ENCODE measurements at regions not wholly inside any gene's neighbourhood (a gene's known extent, or its start where the extent isn't known, plus 50 kb on each side); places are given as distances from the start of the nearest gene placed in this dataset.

DNA sequence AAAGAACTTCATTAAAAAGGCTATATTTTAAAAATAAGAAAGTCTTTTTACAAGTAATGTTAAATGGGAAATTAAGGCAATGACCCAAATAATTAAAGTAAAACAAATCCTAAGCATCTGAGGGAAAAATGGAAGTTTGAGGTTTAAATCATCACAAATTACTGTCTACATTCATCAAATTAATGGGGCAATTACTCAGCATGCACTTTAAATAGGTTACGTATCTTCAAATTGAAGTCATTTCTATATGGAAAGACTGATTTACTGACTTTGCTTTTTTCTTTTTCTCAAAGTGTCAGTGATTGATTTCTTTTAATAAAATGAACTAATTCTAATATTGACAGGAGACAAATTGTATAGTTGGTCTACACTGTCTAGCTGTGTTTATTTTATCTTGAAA lies 1452.3 kb downstream of the NCAM2 start:
- in situ Hi-C loops (cut with HindIII; ENCODE audit: low sequenced_read_pairs): no loop called here
- DNase-seq (ENCODE audit: low read depth): no peak
- no peak overlapping the region for H3K4me3 ChIP-seq (ENCODE audit: low read depth, low read length)
- TF ChIP-seq CTCF (IDR thresholded peaks at IDR 0.05; ENCODE audit: low read depth, low read length, missing control alignments): no peak

- no peak for DNase-seq (ENCODE audit: low read depth)
- no peak for TF ChIP-seq CTCF (IDR thresholded peaks at IDR 0.05; ENCODE audit: low read depth, low read length, missing control alignments)
- H3K4me3 ChIP-seq (ENCODE audit: low read depth, low read length): no peak overlapping the region
- in situ Hi-C loops (cut with HindIII; ENCODE audit: low sequenced_read_pairs): no loop called here
Measured at GRCh38 chr21:22456241-22456640, 1458.0 kb downstream of the NCAM2 start.

DNA sequence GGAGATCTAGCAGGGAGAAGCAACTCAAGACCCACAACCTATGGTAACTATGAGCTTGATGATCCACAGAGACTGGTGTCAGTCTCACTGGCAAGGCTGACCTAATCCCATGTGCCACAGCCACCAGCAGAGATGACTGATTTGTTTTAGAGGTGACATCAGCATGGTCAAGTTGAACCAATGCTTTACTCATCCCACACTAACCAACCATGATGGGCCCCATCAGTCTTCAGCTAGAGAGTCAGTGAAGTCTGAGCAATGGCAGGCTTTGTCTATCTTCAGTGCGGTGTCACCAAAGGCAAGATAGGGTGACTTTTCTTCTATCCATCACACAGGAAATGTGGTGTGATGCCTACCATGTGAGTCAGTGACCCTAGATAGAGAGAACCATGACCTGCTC lies 1470.7 kb downstream of the NCAM2 start:
- H3K4me3 ChIP-seq (ENCODE audit: low read depth, low read length): no peak overlapping the region
- in situ Hi-C loops (cut with HindIII; ENCODE audit: low sequenced_read_pairs): no loop called here
- no peak for DNase-seq (ENCODE audit: low read depth)
- no peak for TF ChIP-seq CTCF (IDR thresholded peaks at IDR 0.05; ENCODE audit: low read depth, low read length, missing control alignments)

- no peak for DNase-seq (ENCODE audit: low read depth)
- no peak overlapping the region for H3K4me3 ChIP-seq (ENCODE audit: low read depth, low read length)
- in situ Hi-C loops (cut with HindIII; ENCODE audit: low sequenced_read_pairs): no loop called here
- TF ChIP-seq CTCF (IDR thresholded peaks at IDR 0.05; ENCODE audit: low read depth, low read length, missing control alignments): no peak
Measured at GRCh38 chr21:22474403-22474802, 1476.2 kb downstream of the NCAM2 start.

DNA sequence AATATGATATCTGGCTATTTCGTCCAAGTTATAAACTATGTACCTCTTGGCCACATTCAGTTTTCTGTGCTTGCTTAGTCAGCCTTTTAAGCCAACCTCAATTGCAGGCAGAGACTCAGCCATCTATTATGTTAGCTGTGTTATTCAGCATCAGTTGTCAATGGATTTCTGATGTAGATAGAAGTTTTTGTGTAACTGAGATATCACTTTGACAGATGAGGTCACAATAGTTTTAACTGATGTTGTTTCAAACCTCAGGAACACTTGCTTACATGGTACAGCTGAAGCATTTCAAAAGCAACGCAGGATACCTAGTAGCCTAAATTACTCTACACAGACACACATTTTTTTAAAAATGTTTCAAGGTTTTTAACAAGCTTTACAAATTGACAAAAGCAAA lies 1478.0 kb downstream of the NCAM2 start:
- no peak for TF ChIP-seq CTCF (IDR thresholded peaks at IDR 0.05; ENCODE audit: low read depth, low read length, missing control alignments)
- in situ Hi-C loops (cut with HindIII; ENCODE audit: low sequenced_read_pairs): no loop called here
- H3K4me3 ChIP-seq (ENCODE audit: low read depth, low read length): no peak overlapping the region
- DNase-seq (ENCODE audit: low read depth): no peak

DNA sequence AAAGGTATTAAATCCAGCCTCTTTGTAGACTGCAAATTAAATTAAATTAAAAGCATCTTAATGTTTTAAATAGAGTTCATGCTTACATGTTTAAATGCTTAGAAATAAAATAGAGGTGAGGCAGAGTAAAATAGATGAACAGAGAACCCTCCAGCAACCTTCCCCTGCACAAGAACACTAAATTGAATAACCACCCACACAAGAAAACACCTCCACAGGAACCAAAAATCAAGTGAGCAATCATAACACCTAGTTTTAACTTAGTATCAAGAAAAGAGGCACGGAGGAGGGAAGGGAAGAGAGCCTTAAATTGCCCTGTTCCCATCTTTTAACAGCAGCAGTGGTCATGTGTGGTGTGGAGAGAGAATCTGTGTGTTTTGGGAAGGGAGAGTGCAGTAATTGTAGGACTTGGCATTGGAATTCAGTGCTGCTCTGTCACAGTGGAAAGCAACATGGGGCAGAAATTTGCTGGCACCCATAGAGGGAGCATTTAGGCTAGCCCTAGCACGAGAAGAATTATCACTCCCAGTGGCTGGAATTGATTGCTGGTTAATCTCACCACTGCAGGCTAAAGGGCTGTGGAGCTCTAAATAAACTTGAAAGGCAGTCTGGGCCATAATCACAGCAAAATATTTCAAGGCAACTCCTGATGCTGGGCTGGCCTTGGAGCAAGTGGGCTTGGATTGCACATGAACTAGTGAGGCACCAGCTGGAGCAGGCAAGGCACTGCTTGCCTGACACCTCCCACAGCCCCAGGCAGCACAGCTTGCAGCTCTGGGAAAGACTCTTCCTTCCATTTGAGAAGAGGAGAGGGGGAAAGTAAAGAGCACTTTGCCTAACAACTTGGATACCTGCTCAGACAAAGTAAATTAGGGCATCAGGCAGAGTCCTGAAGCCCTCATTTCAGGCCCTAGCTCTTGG lies 1478.8 kb downstream of the NCAM2 start:
- in situ Hi-C loops (cut with HindIII; ENCODE audit: low sequenced_read_pairs): no loop called here
- H3K4me3 ChIP-seq (ENCODE audit: low read depth, low read length): no peak overlapping the region
- DNase-seq (ENCODE audit: low read depth): no peak
- no peak for TF ChIP-seq CTCF (IDR thresholded peaks at IDR 0.05; ENCODE audit: low read depth, low read length, missing control alignments)
